H9 (cell line): ENCODE measurements at regions not wholly inside any gene's neighbourhood (a gene's known extent, or its start where the extent isn't known, plus 50 kb on each side); places are given as distances from the start of the nearest gene placed in this dataset.

ENCODE experiments used
- DNase-seq: peaks from one replicate; pipeline ENCODE4 v3.0.0-alpha.2; 2017
- H2AFZ ChIP-seq: one replicate; pipeline ENCODE4 v1.6.1; 2013; ENCODE audit warnings: mild to moderate bottlenecking, low read length, control low read depth, moderate library complexity
- H2AK5ac ChIP-seq: 2 replicates; pipeline ENCODE4 v1.6.1; 2013; ENCODE audit warnings: low read length, control low read depth, mixed read lengths; ENCODE audit not compliant: insufficient read length
- H2BK120ac ChIP-seq: one replicate; pipeline ENCODE4 v1.6.1; 2013; ENCODE audit warnings: low read depth, mild to moderate bottlenecking, low read length, control low read depth, inconsistent platforms; ENCODE audit not compliant: poor library complexity, severe bottlenecking
- H2BK12ac ChIP-seq: 2 replicates; pipeline ENCODE4 v1.6.1; 2013; ENCODE audit warnings: low read length, control low read depth, mixed read lengths, low read depth; ENCODE audit not compliant: insufficient read length
- H2BK15ac ChIP-seq: 2 replicates; pipeline ENCODE4 v1.6.1; 2013; ENCODE audit warnings: low read depth, low read length, control low read depth
- H2BK20ac ChIP-seq: one replicate; pipeline ENCODE4 v1.6.1; 2013; ENCODE audit warnings: low read depth, mild to moderate bottlenecking, low read length, control low read depth, inconsistent platforms; ENCODE audit not compliant: poor library complexity, severe bottlenecking
- H2BK5ac ChIP-seq: 2 replicates; pipeline ENCODE4 v1.6.1; 2013; ENCODE audit warnings: low read length, control low read depth, mixed read lengths; ENCODE audit not compliant: insufficient read length
- H3K14ac ChIP-seq: 2 replicates; pipeline ENCODE4 v1.6.1; 2013; ENCODE audit warnings: low read length, control low read depth; ENCODE audit not compliant: insufficient read depth
- H3K18ac ChIP-seq: 2 replicates; pipeline ENCODE4 v1.6.1; 2013; ENCODE audit warnings: low read depth, mild to moderate bottlenecking, mixed read lengths, low read length, control low read depth; ENCODE audit not compliant: insufficient read length
- H3K23ac ChIP-seq: 2 replicates; pipeline ENCODE4 v1.6.1; 2013; ENCODE audit warnings: low read length, control low read depth, mixed read lengths, low read depth; ENCODE audit not compliant: insufficient read length
- H3K23me2 ChIP-seq: 2 replicates; pipeline ENCODE4 v1.6.1; 2013; ENCODE audit warnings: low read depth, mild to moderate bottlenecking, mixed read lengths, low read length, control low read depth; ENCODE audit not compliant: insufficient read length, poor library complexity, severe bottlenecking
- H3K27ac ChIP-seq: 2 replicates; pipeline ENCODE4 v1.5.1; 2013; ENCODE audit warnings: low read length, control low read depth, mixed read lengths, low read depth; ENCODE audit not compliant: insufficient read length
- H3K27me3 ChIP-seq: 2 replicates; pipeline ENCODE4 v1.6.1; 2013; ENCODE audit warnings: low read length, control low read depth, inconsistent platforms; ENCODE audit not compliant: insufficient read depth
- H3K4ac ChIP-seq: 2 replicates; pipeline ENCODE4 v1.6.1; 2013; ENCODE audit warnings: low read depth, mild to moderate bottlenecking, control low read depth, inconsistent platforms, low read length, moderate library complexity
- H3K4me1 ChIP-seq: 2 replicates; pipeline ENCODE4 v1.6.1; 2013; ENCODE audit warnings: low read length, control low read depth, inconsistent platforms; ENCODE audit not compliant: insufficient read depth
- H3K4me2 ChIP-seq: 2 replicates; pipeline ENCODE4 v1.6.1; 2013; ENCODE audit warnings: low read length, control low read depth, mixed read lengths; ENCODE audit not compliant: insufficient read length, insufficient read depth
- H3K56ac ChIP-seq: 2 replicates; pipeline ENCODE4 v1.6.1; 2013; ENCODE audit warnings: low read depth, mild to moderate bottlenecking, mixed read lengths, low read length, control low read depth; ENCODE audit not compliant: insufficient read length
- H3K79me1 ChIP-seq: 2 replicates; pipeline ENCODE4 v1.6.1; 2013; ENCODE audit warnings: low read depth, mild to moderate bottlenecking, moderate library complexity, low read length, control low read depth, inconsistent platforms; ENCODE audit not compliant: insufficient read depth, poor library complexity, severe bottlenecking
- H3K79me2 ChIP-seq: 2 replicates; pipeline ENCODE4 v1.6.1; 2013; ENCODE audit warnings: low read length, control low read depth, inconsistent platforms; ENCODE audit not compliant: insufficient read depth
- H3K9ac ChIP-seq: 2 replicates; pipeline ENCODE4 v1.6.1; 2013; ENCODE audit warnings: low read length, control low read depth, mixed read lengths; ENCODE audit not compliant: insufficient read length; ENCODE audit errors: extremely low read depth
- H3K9me3 ChIP-seq: one replicate; pipeline ENCODE4 v1.6.1; 2013; ENCODE audit warnings: low read depth, low read length, inconsistent platforms; ENCODE audit not compliant: control insufficient read depth
- H3T11ph ChIP-seq: one replicate; pipeline ENCODE4 v1.6.1; 2013; ENCODE audit warnings: mild to moderate bottlenecking, low read length, control low read depth, inconsistent platforms
- H4K20me1 ChIP-seq: one replicate; pipeline ENCODE4 v1.6.1; 2013; ENCODE audit not compliant: control insufficient read depth, insufficient read length, insufficient read depth
- H4K5ac ChIP-seq: 2 replicates; pipeline ENCODE4 v1.6.1; 2013; ENCODE audit warnings: low read depth, mild to moderate bottlenecking, mixed read lengths, low read length, control low read depth; ENCODE audit not compliant: insufficient read length
- H4K8ac ChIP-seq: replicated peaks from 2 replicates; pipeline ENCODE4 v1.6.1; 2013; ENCODE audit warnings: low read length, control low read depth, mixed read lengths, low read depth; ENCODE audit not compliant: insufficient read length
- H4K91ac ChIP-seq: 2 replicates; pipeline ENCODE4 v1.6.1; 2013; ENCODE audit warnings: low read depth, mild to moderate bottlenecking, moderate library complexity, mixed read lengths, low read length, control low read depth; ENCODE audit not compliant: insufficient read length
- H3K27ac Mint-ChIP-seq, 3 experiments: 2 replicates in 2 of 3; 3 replicates in 1 of 3; pipeline ENCODE4 v1.8.0; 2020 to 2021; ENCODE audit warnings: mixed read lengths in 3 of 3, mild to moderate bottlenecking in 1 of 3, moderate library complexity in 1 of 3
- H3K27me3 Mint-ChIP-seq: 2 replicates; pipeline ENCODE4 v1.8.0; 2021; ENCODE audit warnings: low read depth, mild to moderate bottlenecking, moderate library complexity, mixed read lengths
- H3K36me3 Mint-ChIP-seq, 3 experiments: 2 replicates in 2 of 3; 3 replicates in 1 of 3; pipeline ENCODE4 v1.8.0; 2020 to 2021; ENCODE audit warnings: low read depth in 3 of 3, mixed read lengths in 3 of 3; ENCODE audit not compliant: insufficient read depth in 1 of 3
- H3K4me1 Mint-ChIP-seq, 2 experiments: 2 replicates each; pipeline ENCODE4 v1.8.0; 2020; ENCODE audit warnings: mixed read lengths in 2 of 2
- H3K4me3 Mint-ChIP-seq, 2 experiments: 2 replicates in 1 of 2; 3 replicates in 1 of 2; pipeline ENCODE4 v1.8.0; 2020 to 2021; ENCODE audit warnings: mild to moderate bottlenecking in 2 of 2, mixed read lengths in 2 of 2, moderate library complexity in 1 of 2
- H3K9me3 Mint-ChIP-seq, 2 experiments: 2 replicates in 1 of 2; 3 replicates in 1 of 2; pipeline ENCODE4 v1.8.0; 2020; ENCODE audit warnings: mild to moderate bottlenecking in 2 of 2, mixed read lengths in 2 of 2, moderate library complexity in 1 of 2
- CTCF ChIP-seq: fragments of 200-600 bp; sonication (generic); conservative IDR thresholded peaks from 3 replicates; pipeline ENCODE4 v1.8.0; 2021; ENCODE audit warnings: antibody characterized with exemption, mild to moderate bottlenecking
- WGBS: extraction: QIAGEN DNeasy Blood & Tissue Kit; methylation state at CpG from one replicate; pipeline ENCODE4 v1.1.7; 2013; ENCODE audit warnings: missing lambda C conversion rate, low lambda C conversion rate, mixed read lengths; ENCODE audit not compliant: insufficient read length; ENCODE audit errors: extremely low coverage; 5-methylcytosine and 5-hydroxymethylcytosine counted together

- no peak for DNase-seq
- H3K4ac ChIP-seq: no peak overlapping the region
These were observed 204.8 kb downstream of the TSN start for GRCh38 chr2:121960251-121960650.

More at GRCh38 chr2:121960251-121960650, 204.8 kb downstream of the TSN start:
- Histone ChIP-seq H3K23me2 (no peaks in the 10 kb centered on the region), H2BK15ac (no peak overlapping the region), H3K14ac (no peak overlapping the region), H3K4me2 (no peak overlapping the region), H3K4me1 (no peaks in the 10 kb centered on the region), H2BK12ac (no peak overlapping the region), H3T11ph (no peak overlapping the region), H3K79me2 (no peaks in the 10 kb centered on the region), H2AFZ (no peak overlapping the region), H3K56ac (no peak overlapping the region), H4K5ac (no peak overlapping the region), H3K18ac (no peak overlapping the region), H3K9ac (no peak overlapping the region), H2BK20ac (no peak overlapping the region), H3K79me1 (no peaks in the 10 kb centered on the region), H4K20me1 (no peaks in the 10 kb centered on the region), H3K23ac (no peak overlapping the region), H3K27ac (no peak overlapping the region), H4K8ac (no peak overlapping the region), H4K91ac (no peak overlapping the region), H2AK5ac (no peak overlapping the region), H2BK120ac (no peak overlapping the region), H2BK5ac (no peak overlapping the region), H3K9me3 (no peaks in the 10 kb centered on the region), H3K27me3 (no peaks in the 10 kb centered on the region)
- no peak overlapping the region for H3K27ac Mint-ChIP-seq
- peaks cover under 1 to 3% of the 10 kb centered on the region in 2 experiments; a peak in 2 of 4 replicates for H3K4me1 Mint-ChIP-seq
- no peaks in the 10 kb centered on the region for H3K27me3 Mint-ChIP-seq
- no peak for TF ChIP-seq CTCF
- WGBS: no CpG with 5 or more reads among the region's 7 CpGs
- H3K4me3 Mint-ChIP-seq: no peak overlapping the region
- no peaks in the 10 kb centered on the region for H3K9me3 Mint-ChIP-seq
- H3K36me3 Mint-ChIP-seq: no peaks in the 10 kb centered on the region; a peak in 1 of 7 replicates
